ENCODE measurements at regions not wholly inside any gene's neighbourhood (a gene's known extent, or its start where the extent isn't known, plus 50 kb on each side); places are given as distances from the start of the nearest gene placed in this dataset.

DNA sequence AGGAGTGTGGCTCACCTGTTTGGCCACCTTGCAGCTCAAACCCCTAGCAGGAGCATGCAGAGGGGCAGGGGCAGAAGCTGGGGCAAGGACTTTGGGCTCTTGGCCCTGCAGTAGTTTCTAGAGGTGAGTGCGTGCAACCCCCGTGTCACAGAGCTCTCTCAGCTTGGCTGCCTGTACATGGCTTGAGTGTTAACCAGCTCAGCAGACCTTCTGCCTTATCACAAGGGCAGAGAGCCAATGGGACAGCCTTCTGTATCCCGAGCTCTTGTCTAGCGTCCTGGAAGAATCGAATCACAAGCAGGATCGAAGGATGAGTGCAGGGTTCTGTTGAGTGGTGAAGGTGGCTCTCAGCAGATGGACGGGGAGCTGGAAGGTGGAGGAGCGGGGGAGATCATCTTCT lies 120.3 kb upstream of the TMEM18 start:
- H2AFZ ChIP-seq (ENCODE audit: insufficient read depth, low read depth, low read length, poor library complexity, severe bottlenecking), result no peak overlapping the region
- no peak overlapping the region for H3K4me3 ChIP-seq (ENCODE audit: control extremely low read depth in 1 of 5, extremely low read depth in 1 of 5, insufficient read depth in 1 of 5, low read depth in 2 of 5, low read length in 4 of 5)
- no peak for ATAC-seq (ENCODE audit: low read depth)

DNA sequence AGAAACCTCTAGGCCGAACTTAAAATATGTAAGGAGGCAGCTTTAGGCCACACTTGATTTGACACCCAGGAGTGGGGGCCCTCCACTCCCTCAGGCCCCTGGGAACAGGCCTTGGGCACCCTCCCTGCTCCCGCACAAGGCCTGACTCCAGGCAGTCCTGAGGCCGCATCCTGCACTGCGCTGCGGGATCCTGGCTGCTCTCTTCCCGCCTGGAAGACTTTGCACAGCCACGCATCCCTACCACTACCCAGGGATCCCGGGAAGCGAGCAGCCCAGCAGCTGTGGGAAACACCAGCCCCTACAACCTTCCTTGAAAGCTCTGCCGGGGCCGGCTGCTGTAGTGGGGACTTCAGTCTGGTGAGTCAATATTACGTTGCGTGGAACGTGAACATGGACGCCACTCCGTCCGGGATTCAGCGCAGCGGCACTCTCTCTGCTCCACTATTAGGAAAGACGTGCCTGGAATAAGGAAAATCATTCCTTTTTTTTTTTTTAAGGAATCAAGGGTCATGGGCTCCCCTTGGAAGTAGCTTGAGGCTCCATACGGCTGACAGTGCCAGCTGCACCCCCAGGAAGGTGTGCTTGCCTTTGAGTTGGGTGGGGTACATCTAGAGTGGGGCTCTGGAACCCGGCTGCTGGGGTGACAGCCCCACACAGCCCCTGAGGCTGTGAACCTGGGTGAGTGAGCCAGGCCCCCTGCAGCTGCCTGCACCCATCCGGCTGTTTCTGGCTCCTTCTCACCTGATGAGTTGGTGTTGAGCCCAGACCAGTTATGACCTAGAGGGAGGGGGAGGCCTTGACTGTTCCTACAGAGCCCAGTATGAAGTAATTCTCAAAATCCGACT lies 119.2 kb upstream of the TMEM18 start:
- no peak overlapping the region for H3K4me2 ChIP-seq (replicated peaks; ENCODE audit: low read depth, low read length, poor library complexity, severe bottlenecking)
- H3K27me3 ChIP-seq (replicated peaks in 1 of 4; ENCODE audit: control extremely low read depth in 1 of 4, control insufficient read depth in 3 of 4, insufficient read depth in 4 of 4, low read length in 3 of 4), result no peaks in the 10 kb centered on the region
- no peak overlapping the region for H3K4me3 ChIP-seq (ENCODE audit: control extremely low read depth in 1 of 5, extremely low read depth in 1 of 5, insufficient read depth in 1 of 5, low read depth in 2 of 5, low read length in 4 of 5)
- no peak for DNase-seq
- H3K9me3 ChIP-seq (ENCODE audit: control extremely low read depth in 1 of 3, control insufficient read depth in 2 of 3, insufficient read depth in 1 of 3, low read length in 2 of 3), result no peaks in the 10 kb centered on the region
- intact Hi-C loops (cut with micrococcal nuclease), result no loop called here
- ChIA-PET CTCF (no interaction called here), POLR2A (no interaction called here)
- no peaks in the 10 kb centered on the region for H3K4me1 Mint-ChIP-seq
- H3K4me3 Mint-ChIP-seq, result no peak overlapping the region
- H3K79me2 ChIP-seq (ENCODE audit: control insufficient read depth, insufficient read depth, low read length), result no peaks in the 10 kb centered on the region
- ATAC-seq (ENCODE audit: low read depth), result no peak
- no peak overlapping the region for H3K27ac Mint-ChIP-seq
- H4K20me1 ChIP-seq (ENCODE audit: control insufficient read depth, insufficient read depth, low read length, poor library complexity, severe bottlenecking), result no peaks in the 10 kb centered on the region
- H3K36me3 ChIP-seq (replicated peaks in 1 of 2; ENCODE audit: control extremely low read depth in 1 of 2, control insufficient read depth in 1 of 2, extremely low read depth in 1 of 2, insufficient read depth in 2 of 2, low read length in 1 of 2), result no peaks in the 10 kb centered on the region
- no peaks in the 10 kb centered on the region for H3K4me1 ChIP-seq (ENCODE audit: control insufficient read depth in 2 of 2, insufficient read depth in 2 of 2, low read length in 2 of 2)
- H3K9ac ChIP-seq (ENCODE audit: low read length), result no peak overlapping the region
- no peak overlapping the region for H2AFZ ChIP-seq (ENCODE audit: insufficient read depth, low read depth, low read length, poor library complexity, severe bottlenecking)
- H3K27ac ChIP-seq (ENCODE audit: low read length in 2 of 2), result no peak overlapping the region
- H3K27me3 Mint-ChIP-seq, result peaks cover 3% of the 10 kb centered on the region
- 94% methylated on average over 19 of the region's 24 CpGs for WGBS (ENCODE audit: insufficient coverage)
- no peaks in the 10 kb centered on the region for H3K9me3 Mint-ChIP-seq (ENCODE audit: insufficient read depth)
- TF ChIP-seq, protein P1, sequence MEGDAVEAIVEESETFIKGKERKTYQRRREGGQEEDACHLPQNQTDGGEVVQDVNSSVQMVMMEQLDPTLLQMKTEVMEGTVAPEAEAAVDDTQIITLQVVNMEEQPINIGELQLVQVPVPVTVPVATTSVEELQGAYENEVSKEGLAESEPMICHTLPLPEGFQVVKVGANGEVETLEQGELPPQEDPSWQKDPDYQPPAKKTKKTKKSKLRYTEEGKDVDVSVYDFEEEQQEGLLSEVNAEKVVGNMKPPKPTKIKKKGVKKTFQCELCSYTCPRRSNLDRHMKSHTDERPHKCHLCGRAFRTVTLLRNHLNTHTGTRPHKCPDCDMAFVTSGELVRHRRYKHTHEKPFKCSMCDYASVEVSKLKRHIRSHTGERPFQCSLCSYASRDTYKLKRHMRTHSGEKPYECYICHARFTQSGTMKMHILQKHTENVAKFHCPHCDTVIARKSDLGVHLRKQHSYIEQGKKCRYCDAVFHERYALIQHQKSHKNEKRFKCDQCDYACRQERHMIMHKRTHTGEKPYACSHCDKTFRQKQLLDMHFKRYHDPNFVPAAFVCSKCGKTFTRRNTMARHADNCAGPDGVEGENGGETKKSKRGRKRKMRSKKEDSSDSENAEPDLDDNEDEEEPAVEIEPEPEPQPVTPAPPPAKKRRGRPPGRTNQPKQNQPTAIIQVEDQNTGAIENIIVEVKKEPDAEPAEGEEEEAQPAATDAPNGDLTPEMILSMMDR (IDR thresholded peaks at IDR 0.05), result no peak
- TF ChIP-seq EZH2 (IDR thresholded peaks at IDR 0.05; ENCODE audit: borderline replicate concordance, insufficient read depth, low read depth, low read length, poor library complexity, severe bottlenecking), result no peak

More for the DNA sequence above, 120.3 kb upstream of the TMEM18 start:
- Histone ChIP-seq H3K9ac (ENCODE audit: low read length) (no peak overlapping the region), H4K20me1 (ENCODE audit: control insufficient read depth, insufficient read depth, low read length, poor library complexity, severe bottlenecking) (no peaks in the 10 kb centered on the region), H3K79me2 (ENCODE audit: control insufficient read depth, insufficient read depth, low read length) (no peaks in the 10 kb centered on the region), H3K9me3 (ENCODE audit: control extremely low read depth in 1 of 3, control insufficient read depth in 2 of 3, insufficient read depth in 1 of 3, low read length in 2 of 3) (no peaks in the 10 kb centered on the region), H3K27me3 (replicated peaks in 1 of 4; ENCODE audit: control extremely low read depth in 1 of 4, control insufficient read depth in 3 of 4, insufficient read depth in 4 of 4, low read length in 3 of 4) (no peaks in the 10 kb centered on the region), H3K4me1 (ENCODE audit: control insufficient read depth in 2 of 2, insufficient read depth in 2 of 2, low read length in 2 of 2) (no peaks in the 10 kb centered on the region), H3K27ac (ENCODE audit: low read length in 2 of 2) (no peak overlapping the region), H3K4me2 (replicated peaks; ENCODE audit: low read depth, low read length, poor library complexity, severe bottlenecking) (no peak overlapping the region), H3K36me3 (replicated peaks in 1 of 2; ENCODE audit: control extremely low read depth in 1 of 2, control insufficient read depth in 1 of 2, extremely low read depth in 1 of 2, insufficient read depth in 2 of 2, low read length in 1 of 2) (no peaks in the 10 kb centered on the region)
- DNase-seq, result no peak
- intact Hi-C loops (cut with micrococcal nuclease), result no loop called here
- Mint-ChIP-seq H3K27ac (no peak overlapping the region), H3K9me3 (ENCODE audit: insufficient read depth) (no peaks in the 10 kb centered on the region), H3K27me3 (peaks cover 3% of the 10 kb centered on the region), H3K4me3 (no peak overlapping the region), H3K4me1 (no peaks in the 10 kb centered on the region)
- POLR2A ChIA-PET, result no interaction called here
- TF ChIP-seq, protein P1 (IDR thresholded peaks at IDR 0.05), result no peak
- TF ChIP-seq EZH2 (IDR thresholded peaks at IDR 0.05; ENCODE audit: borderline replicate concordance, insufficient read depth, low read depth, low read length, poor library complexity, severe bottlenecking), result no peak
- CTCF ChIA-PET, result no interaction called here
- 94% methylated on average over 8 of the region's 8 CpGs for WGBS (ENCODE audit: insufficient coverage)
